PC-3 (cell line): ENCODE measurements at regions not wholly inside any gene's neighbourhood (a gene's known extent, or its start where the extent isn't known, plus 50 kb on each side); places are given as distances from the start of the nearest gene placed in this dataset.

Source experiments
- CTCF ChIP-seq: fragments of 300-600 bp; sonication (generic); conservative IDR thresholded peaks from 2 replicates; pipeline ENCODE4 v1.5.1; 2017; ENCODE audit warnings: antibody characterized with exemption, low read depth, mild to moderate bottlenecking, low read length
- EZH2 ChIP-seq: fragments of 300-600 bp; sonication (generic); IDR thresholded peaks from one replicate; pipeline ENCODE4 v1.6.1; 2017; ENCODE audit warnings: antibody characterized with exemption, mild to moderate bottlenecking, low read length; ENCODE audit not compliant: unreplicated experiment

GRCh38 chr6:95249661-95250060 is 327.7 kb upstream of the MANEA start:
- TF ChIP-seq EZH2 (no peak), CTCF (no peak)
